ENCODE measurements at regions not wholly inside any gene's neighbourhood (a gene's known extent, or its start where the extent isn't known, plus 50 kb on each side); places are given as distances from the start of the nearest gene placed in this dataset.
A peak's percentile ranks its signal among the peaks of the same experiment; 100 is the strongest.

DNA sequence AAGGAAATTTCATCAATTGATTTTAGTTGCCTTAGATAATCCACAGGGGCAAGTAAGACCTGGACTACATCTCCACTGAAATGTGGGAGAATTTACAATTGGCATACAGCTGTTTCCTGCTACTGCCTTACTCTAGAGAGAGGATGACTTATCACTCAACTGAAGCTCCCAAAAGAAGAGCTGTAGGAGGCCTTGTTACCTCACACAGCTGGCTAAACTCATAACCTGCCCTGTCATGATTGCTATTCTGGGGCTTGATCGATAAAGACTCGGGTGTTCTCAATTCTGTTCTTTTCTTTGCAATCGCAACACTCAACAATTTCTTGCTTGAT, 1396.4 kb downstream of the EFNB2 start:
- DNase-seq (ENCODE audit: low read depth in 1 of 2, low spot score in 2 of 2): no peak
- no peaks in the 10 kb centered on the region for H3K4me1 ChIP-seq (replicated peaks in 1 of 4; ENCODE audit: control insufficient read depth in 3 of 4, insufficient read depth in 4 of 4, low read length in 3 of 4)
- H2AK5ac ChIP-seq (ENCODE audit: low read depth, low read length): no peak overlapping the region
- H3K79me2 ChIP-seq (ENCODE audit: control insufficient read depth in 1 of 2, insufficient read depth in 2 of 2, low read length in 2 of 2): no peaks in the 10 kb centered on the region
- H3K9ac ChIP-seq (replicated peaks in 1 of 4; ENCODE audit: extremely low read depth in 1 of 4, low read depth in 3 of 4, low read length in 3 of 4): no peak overlapping the region
- no peak overlapping the region for H3K14ac ChIP-seq (ENCODE audit: insufficient read length)
- no peaks in the 10 kb centered on the region for H3K79me1 ChIP-seq (ENCODE audit: low read depth, low read length)
- no peak overlapping the region for H3K4me3 ChIP-seq (ENCODE audit: extremely low read depth in 1 of 4, insufficient read depth in 2 of 4, low read depth in 3 of 4, low read length in 4 of 4)
- no peak overlapping the region for H3K27ac ChIP-seq (ENCODE audit: low read depth, low read length)
- no peak for FAIRE-seq
- H2BK5ac ChIP-seq (ENCODE audit: low read depth, low read length): no peak overlapping the region
- CTCF ChIA-PET (ENCODE audit: partially characterized antibody): interaction anchor here (0.6 kb wide), 1 partner anchor 457 kb away, joined by 3 read pairs; no protein-coding TSS in a partner anchor
- no peaks in the 10 kb centered on the region for H3K27me3 ChIP-seq (replicated peaks in 1 of 4; ENCODE audit: control insufficient read depth in 3 of 4, extremely low read depth in 1 of 4, insufficient read depth in 3 of 4, low read length in 3 of 4)
- no peak overlapping the region for H4K5ac ChIP-seq (ENCODE audit: insufficient read length, low read depth, low read length)
- no peaks in the 10 kb centered on the region for H3K9me3 ChIP-seq (ENCODE audit: insufficient read depth in 2 of 2, low read depth in 1 of 2, low read length in 1 of 2)
- POLR2A ChIA-PET (ENCODE audit: partially characterized antibody): no interaction called here
- H2BK12ac ChIP-seq (ENCODE audit: low read depth, low read length): no peak overlapping the region
- H4K91ac ChIP-seq (replicated peaks; ENCODE audit: insufficient read length, low read length): no peak overlapping the region
- H3K4ac ChIP-seq (replicated peaks; ENCODE audit: insufficient read length, low read depth, low read length): no peak overlapping the region
- H2BK20ac ChIP-seq (ENCODE audit: low read length): no peak overlapping the region
- no peak overlapping the region for H3K4me2 ChIP-seq (ENCODE audit: insufficient read depth in 1 of 2, low read depth in 2 of 2, low read length in 2 of 2)
- H4K8ac ChIP-seq (ENCODE audit: extremely low read depth, insufficient read depth, low read length): no peak overlapping the region
- H2BK15ac ChIP-seq (ENCODE audit: low read length): no peak overlapping the region
- no peak overlapping the region for H2BK120ac ChIP-seq (replicated peaks; ENCODE audit: low read depth, low read length)
- H2AFZ ChIP-seq (ENCODE audit: low read length): peak overlapping the region; percentile 97
- H4K20me1 ChIP-seq (replicated peaks in 1 of 2; ENCODE audit: control insufficient read depth in 1 of 2, insufficient read depth in 2 of 2, low read length in 2 of 2): no peaks in the 10 kb centered on the region
- no peak overlapping the region for H3K56ac ChIP-seq (replicated peaks; ENCODE audit: insufficient read length, low read depth, low read length)
- 100% methylated on average over 3 of the region's 3 CpGs; no CpG with 5 or more reads in 1 of the 2 experiments for WGBS, 2 experiments (ENCODE audit: extremely low coverage in 1 of 2, insufficient coverage in 1 of 2, insufficient read length in 1 of 2, insufficient replicate concordance in 2 of 2, low coverage in 1 of 2, low lambda C conversion rate in 2 of 2, missing lambda C conversion rate in 1 of 2)
- H3K18ac ChIP-seq (ENCODE audit: extremely low read depth, low read length): no peak overlapping the region
- no peak overlapping the region for H3K23ac ChIP-seq (ENCODE audit: insufficient read length)
- no peaks in the 10 kb centered on the region for H3K36me3 ChIP-seq (ENCODE audit: control insufficient read depth in 2 of 4, insufficient read depth in 4 of 4, low read length in 3 of 4)
- no peaks in the 10 kb centered on the region for H3K23me2 ChIP-seq (ENCODE audit: low read depth, low read length)
- TF ChIP-seq TEAD4 (IDR thresholded peaks at IDR 0.05; ENCODE audit: low read depth, low read length): no peak
- no peak for TF ChIP-seq TCF12 (IDR thresholded peaks at IDR 0.05; ENCODE audit: low read depth, low read length)
- TF ChIP-seq RAD21 (IDR thresholded peaks at IDR 0.05 in 1 of 2, conservative IDR thresholded peaks at IDR 0.05 in 1 of 2; ENCODE audit: low read depth in 2 of 2, low read length in 2 of 2): no peak
- TF ChIP-seq CBX5 (IDR thresholded peaks at IDR 0.05; ENCODE audit: low read depth, low read length): no peak
- TF ChIP-seq CHD2 (IDR thresholded peaks at IDR 0.05; ENCODE audit: low read length): no peak
